ENCODE measurements at regions not wholly inside any gene's neighbourhood (a gene's known extent, or its start where the extent isn't known, plus 50 kb on each side); places are given as distances from the start of the nearest gene placed in this dataset.
"Not testable (repeated sequence)": the region's sequence is repeated elsewhere in the genome, so short reads cannot be mapped to it uniquely, and the experiment has no call there.

DNA sequence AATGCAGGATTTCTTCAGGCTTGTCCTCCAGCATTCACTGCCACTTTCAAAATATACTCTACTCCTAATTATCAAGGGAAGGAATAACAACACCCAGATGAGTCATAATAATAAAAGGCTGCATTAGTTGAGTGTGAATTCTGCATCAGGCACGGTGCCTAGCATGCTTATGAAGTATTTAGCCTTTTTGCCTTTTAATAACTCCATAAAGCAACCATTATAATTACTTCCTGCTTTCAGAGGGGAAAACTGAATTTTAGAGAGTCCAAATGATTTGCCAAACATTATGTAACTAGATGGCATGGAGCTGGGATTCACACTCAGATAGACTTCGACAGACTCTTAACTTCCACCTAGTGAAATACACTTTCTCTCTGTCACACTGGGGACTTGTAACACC, 2365.5 kb downstream of the PCDH7 start:
- no peak for DNase-seq

GRCh38 chr4:33086331-33086925, 2366.3 kb downstream of the PCDH7 start:
- intact Hi-C loops (cut with DNase I), result no loop called here
- no peak for DNase-seq

More for the DNA sequence above, 2365.5 kb downstream of the PCDH7 start:
- intact Hi-C loops (cut with DNase I), result no loop called here

DNA sequence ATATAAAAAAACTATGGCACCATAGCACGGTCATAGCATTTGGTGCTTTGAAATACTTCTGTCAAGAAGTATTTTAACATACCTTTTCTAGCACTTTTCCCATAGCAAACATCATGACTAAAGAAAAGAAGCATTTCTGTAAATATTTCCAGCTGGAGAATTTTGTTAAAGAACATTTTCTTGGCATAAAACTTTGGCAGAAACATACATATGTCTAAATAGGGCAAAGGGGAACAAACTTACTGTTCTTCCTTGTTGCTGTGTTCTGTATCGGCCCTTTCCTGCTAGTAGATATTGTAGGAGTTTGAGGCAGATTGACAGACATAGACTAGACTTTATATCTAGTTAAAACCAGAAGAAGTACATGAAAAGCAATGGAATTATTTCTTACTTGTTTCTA, 2368.5 kb downstream of the PCDH7 start:
- intact Hi-C loops (cut with DNase I), result no loop called here

GRCh38 chr4:33090910-33091309, 2370.7 kb downstream of the PCDH7 start:
- no peak for DNase-seq
- intact Hi-C loops (cut with DNase I), result no loop called here

More for the DNA sequence above, 2368.5 kb downstream of the PCDH7 start:
- DNase-seq, result no peak

- intact Hi-C loops (cut with DNase I), result no loop called here
- no peak for DNase-seq
Observed at GRCh38 chr4:33091961-33092360, 2371.8 kb downstream of the PCDH7 start.

DNA sequence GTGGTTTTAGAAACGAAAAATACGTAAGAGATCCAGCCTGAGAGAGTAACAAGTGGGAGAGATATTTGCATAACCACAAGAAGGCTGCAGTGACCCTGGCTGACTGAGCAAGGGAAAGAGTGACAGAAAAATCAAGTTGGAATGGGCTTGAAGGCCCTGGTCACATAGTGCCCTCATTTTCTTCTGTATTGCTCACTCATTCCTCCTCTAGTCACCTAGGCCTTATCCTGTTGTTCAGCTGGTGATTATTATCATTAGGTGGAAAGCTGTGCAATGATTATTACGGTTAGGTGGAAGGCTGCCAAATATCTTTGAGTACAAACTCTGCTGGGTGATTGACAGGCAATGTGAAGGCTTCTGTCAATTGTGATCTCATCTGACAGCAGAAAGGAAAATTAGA, 2384.1 kb downstream of the PCDH7 start:
- no peak for DNase-seq
- intact Hi-C loops (cut with DNase I), result no loop called here

DNA sequence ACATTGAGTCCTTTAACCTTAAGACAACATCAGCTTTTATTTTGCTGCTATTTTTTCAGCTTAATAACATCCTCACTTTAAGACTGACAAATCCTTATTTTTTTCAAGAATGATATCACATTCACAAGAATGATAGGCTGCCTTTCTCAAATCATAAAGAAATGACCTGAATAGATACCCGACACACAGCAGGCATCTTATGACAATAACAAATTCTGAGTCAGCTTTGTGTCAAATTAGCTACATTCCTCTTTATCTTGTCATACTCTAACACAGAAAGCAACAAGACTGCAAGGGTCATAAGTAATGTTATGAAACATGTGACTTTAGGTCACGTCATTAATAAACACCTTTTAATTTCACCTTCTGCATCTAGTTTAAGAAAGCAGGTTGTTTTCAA, 2387.6 kb downstream of the PCDH7 start:
- intact Hi-C loops (cut with DNase I), result no loop called here
- DNase-seq, result no peak

DNA sequence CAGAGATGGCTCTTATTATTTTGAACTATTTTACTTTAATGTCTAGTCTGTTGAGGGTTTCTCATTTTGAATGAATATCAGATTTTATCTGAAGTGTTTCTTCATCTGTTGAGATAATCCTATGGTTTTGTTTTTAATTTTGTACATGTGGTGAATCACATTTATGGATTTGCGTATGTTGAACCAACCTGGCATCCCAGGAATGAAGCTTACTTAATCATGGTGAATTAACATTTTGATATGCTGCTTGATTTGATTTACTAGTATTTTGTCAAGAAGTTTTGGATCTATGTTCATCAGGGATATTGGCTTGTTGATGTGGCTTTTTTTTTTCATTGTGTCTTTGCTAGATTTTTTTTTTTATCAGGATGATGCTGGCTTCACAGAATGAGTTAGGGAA, 2390.9 kb downstream of the PCDH7 start:
- intact Hi-C loops (cut with DNase I), result no loop called here
- DNase-seq, result no peak

GRCh38 chr4:33116871-33117270, 2396.7 kb downstream of the PCDH7 start:
- DNase-seq, result no peak
- intact Hi-C loops (cut with DNase I), result no loop called here

GRCh38 chr4:33126002-33126401, 2405.8 kb downstream of the PCDH7 start:
- intact Hi-C loops (cut with DNase I), result no loop called here
- DNase-seq, result no peak

GRCh38 chr4:33130662-33131061, 2410.5 kb downstream of the PCDH7 start:
- intact Hi-C loops (cut with DNase I); DNase-seq: not testable (repeated sequence)

- intact Hi-C loops (cut with DNase I), result no loop called here
- no peak for DNase-seq
Observed at GRCh38 chr4:33133723-33134122, 2413.6 kb downstream of the PCDH7 start.

DNA sequence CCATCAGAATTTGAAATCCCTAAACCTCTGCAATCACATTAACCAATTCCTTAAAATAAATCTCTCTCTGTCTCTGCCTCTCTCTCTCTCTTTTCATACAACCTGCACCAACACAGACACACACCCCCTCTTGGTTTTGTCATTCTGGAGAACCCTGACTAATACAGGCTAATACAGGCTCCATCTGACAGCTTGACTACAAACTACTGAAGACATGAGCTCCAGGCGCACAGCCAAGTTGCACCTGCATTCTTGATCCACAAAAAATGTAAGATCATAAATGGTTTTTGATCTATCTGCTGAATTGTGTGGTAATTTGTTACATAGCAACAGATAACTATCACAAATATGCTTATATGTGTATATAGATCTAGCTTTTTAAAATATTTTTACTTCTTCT, 2414.2 kb downstream of the PCDH7 start:
- DNase-seq, result peak in 41 of 42 donors; percentile 6 to 85 (median 56)
- intact Hi-C loops (cut with DNase I), result no loop called here

- DNase-seq, result no peak
- intact Hi-C loops (cut with DNase I), result no loop called here
Observed at GRCh38 chr4:33149658-33150524, 2429.7 kb downstream of the PCDH7 start.

DNA sequence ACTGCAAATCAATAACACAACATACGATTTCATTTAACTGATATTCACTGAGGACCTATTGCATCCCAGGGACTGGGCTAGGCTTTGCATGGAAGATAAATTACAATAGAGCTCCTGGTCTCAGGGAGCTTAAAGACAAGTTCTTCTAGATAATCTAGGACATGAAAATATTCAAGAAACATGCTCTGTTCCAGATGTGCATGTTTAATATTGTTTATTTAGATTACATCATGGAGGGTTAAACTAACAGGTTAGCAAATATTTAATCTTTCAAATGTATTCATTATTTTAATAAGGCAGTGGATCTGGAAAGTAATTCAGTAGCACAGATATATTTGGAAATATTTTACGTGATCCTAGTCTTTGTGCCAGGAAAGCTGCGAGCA, 2430.3 kb downstream of the PCDH7 start:
- intact Hi-C loops (cut with DNase I), result no loop called here
- DNase-seq, result no peak

- no peak for DNase-seq
- intact Hi-C loops (cut with DNase I), result no loop called here
Observed at GRCh38 chr4:33160126-33160525, 2440.0 kb downstream of the PCDH7 start.

DNA sequence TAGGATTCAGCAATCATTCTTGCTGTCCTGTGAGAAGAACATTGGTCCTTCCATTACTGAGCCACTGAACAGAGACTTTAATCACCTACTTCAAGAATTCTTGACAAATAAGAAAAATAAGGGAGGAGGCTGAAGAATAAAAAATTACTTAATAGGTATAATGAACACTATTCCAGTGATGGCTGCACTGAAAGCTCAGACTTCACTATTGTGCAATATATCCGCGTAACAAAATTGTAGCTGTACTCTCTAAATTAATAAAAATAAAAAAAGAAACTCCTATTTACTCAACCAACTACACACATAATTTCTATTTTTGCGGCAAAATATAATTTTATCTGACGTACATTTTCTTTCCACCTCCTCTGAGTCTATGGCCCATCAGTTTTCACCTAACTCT, 2441.0 kb downstream of the PCDH7 start:
- DNase-seq, result no peak
- intact Hi-C loops (cut with DNase I), result no loop called here

- DNase-seq, result no peak
Observed at GRCh38 chr4:33162122-33162521, 2442.0 kb downstream of the PCDH7 start.

DNA sequence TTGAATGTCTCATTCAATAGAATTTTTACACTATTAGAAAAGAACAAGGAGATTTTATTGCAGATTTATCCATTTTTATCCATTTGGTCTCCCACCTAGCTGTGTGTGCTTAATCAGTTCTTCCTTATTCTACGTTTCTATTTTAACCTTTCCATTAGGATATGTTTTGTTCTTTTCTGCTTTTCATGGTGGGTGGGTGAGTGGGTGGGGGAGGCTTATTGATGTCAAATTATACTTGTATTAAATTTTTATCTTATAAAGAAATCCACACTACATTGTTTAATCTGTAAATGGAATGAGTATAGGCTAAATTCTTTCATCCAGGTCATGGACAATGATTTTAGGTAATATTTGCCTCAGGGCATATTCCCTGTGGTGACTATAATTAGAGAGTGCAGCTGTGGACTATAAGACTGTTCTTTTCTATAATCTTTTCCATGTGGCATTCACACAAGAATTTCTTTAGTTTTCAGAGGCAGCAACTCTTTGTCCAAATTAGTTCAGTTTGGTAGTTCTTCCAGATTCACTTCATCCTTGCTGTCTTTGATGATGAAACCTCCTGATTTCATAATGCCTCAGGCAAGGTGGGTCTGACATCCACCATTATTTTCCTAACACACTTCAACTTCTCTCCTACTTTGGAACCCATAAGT, 2451.8 kb downstream of the PCDH7 start:
- intact Hi-C loops (cut with DNase I), result no loop called here
- peak in 9 of 42 donors; percentile 8 to 55 (median 25) for DNase-seq

More at GRCh38 chr4:33162122-33162521, 2442.0 kb downstream of the PCDH7 start:
- intact Hi-C loops (cut with DNase I), result no loop called here

DNA sequence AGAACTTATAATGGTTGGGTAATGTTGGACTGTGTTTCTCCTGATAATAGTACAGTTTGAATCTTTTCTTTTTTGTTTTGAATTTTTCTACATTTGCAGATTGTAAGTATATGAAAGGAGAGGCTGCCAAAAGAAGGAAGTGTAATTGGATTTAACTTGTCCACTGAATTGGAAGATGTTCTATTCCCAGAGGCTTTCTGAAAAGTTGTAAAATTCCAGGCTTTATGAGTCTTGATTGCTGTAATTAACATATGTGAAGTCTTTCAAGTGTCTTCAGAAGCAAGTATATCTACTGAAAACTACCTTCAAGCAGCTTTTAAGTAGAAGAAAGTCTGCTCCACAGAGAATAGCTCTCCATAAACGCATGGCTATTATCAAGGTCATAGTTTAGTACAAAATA, 2456.4 kb downstream of the PCDH7 start:
- intact Hi-C loops (cut with DNase I), result no loop called here
- DNase-seq, result no peak
